Esophagus (tissue), 2 donors: ENCODE measurements at regions not wholly inside any gene's neighbourhood (a gene's known extent, or its start where the extent isn't known, plus 50 kb on each side); places are given as distances from the start of the nearest gene placed in this dataset.

Experiments used
- H3K27ac ChIP-seq, 2 donors: one replicate each; pipeline ENCODE4 v1.5.1; 2013; ENCODE audit warnings: low read depth in 2 of 2, mild to moderate bottlenecking in 2 of 2, inconsistent platforms in 1 of 2, low read length in 1 of 2, moderate library complexity in 1 of 2
- H3K27me3 ChIP-seq, 2 donors: one replicate each; pipeline ENCODE4 v1.6.1; 2013; ENCODE audit warnings: low read length in 2 of 2, control low read depth in 1 of 2, mild to moderate bottlenecking in 1 of 2; ENCODE audit not compliant: insufficient read depth in 2 of 2, control insufficient read depth in 1 of 2
- H3K36me3 ChIP-seq, 2 donors: one replicate each; pipeline ENCODE4 v1.6.1; 2013; ENCODE audit warnings: low read length in 1 of 2; ENCODE audit not compliant: control insufficient read depth in 2 of 2, insufficient read depth in 2 of 2
- H3K4me1 ChIP-seq, 2 donors: one replicate each; pipeline ENCODE4 v1.6.1; 2013; ENCODE audit warnings: low read length in 1 of 2; ENCODE audit not compliant: control insufficient read depth in 2 of 2, insufficient read depth in 2 of 2
- H3K4me3 ChIP-seq, 2 donors: one replicate each; pipeline ENCODE4 v1.5.1; 2013; ENCODE audit warnings: low read length in 2 of 2, mild to moderate bottlenecking in 2 of 2, low read depth in 1 of 2, moderate library complexity in 1 of 2
- H3K9me3 ChIP-seq, 2 donors: one replicate each; pipeline ENCODE4 v1.6.1; 2013; ENCODE audit warnings: mild to moderate bottlenecking in 2 of 2, low read depth in 1 of 2, low read length in 1 of 2, moderate library complexity in 1 of 2; ENCODE audit not compliant: control insufficient read depth in 2 of 2, insufficient read depth in 1 of 2
- WGBS, 2 donors: extraction: QIAGEN DNeasy Blood & Tissue Kit; methylation state at CpG; one replicate each; pipeline ENCODE4 v1.1.7; 2013; 5-methylcytosine and 5-hydroxymethylcytosine counted together
- donor health status: healthy with polysubstance abuse.
- donor health status: Bipolar disorder and iron deficiency.

DNA sequence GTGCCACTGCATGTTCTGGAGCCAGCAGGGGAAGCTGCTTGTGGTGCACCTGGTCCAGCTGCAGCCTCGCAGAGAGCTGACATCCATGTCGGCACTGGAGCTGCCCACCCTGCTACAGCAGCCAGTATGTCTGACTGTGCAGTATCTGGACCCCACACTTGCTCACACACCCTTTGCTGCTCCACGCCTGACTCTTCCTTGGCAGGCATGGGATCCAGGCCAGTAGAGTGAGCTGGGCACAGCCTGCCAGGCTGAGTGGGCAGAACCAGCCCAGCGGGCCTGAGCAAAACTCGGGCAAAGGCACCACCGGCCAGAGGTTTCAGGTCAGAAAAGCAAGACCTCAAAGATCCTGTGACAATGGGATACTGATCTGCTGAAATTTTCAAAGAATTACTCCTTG is 690.1 kb downstream of the STPG2 start:
- Histone ChIP-seq H3K4me3 (no peak overlapping the region), H3K27ac (no peak overlapping the region), H3K36me3 (no peaks in the 10 kb centered on the region), H3K4me1 (no peaks in the 10 kb centered on the region), H3K27me3 (no peaks in the 10 kb centered on the region), H3K9me3 (peaks cover 5 to 11% of the 10 kb centered on the region in 2 donors)
- 86 to 89% methylated on average over 6 of the region's 6 CpGs for WGBS, 2 donors

DNA sequence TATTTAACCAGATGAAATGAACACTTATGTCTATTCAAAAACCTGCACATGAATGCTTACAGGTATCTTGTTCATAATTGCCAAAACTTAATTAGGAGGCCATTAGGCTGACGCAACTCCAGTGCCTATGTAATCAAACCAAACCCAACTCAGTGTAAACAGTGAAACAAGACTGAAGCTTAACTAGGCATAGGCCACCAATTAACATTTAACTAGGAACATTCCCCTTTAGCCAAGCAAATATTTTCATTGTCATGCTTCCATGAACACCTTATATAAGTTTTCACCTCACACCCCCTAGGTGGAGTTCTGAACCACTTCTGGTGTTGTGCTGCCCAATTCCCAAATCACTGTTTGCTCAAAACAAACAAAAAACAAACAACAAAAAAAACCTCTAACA is 686.0 kb downstream of the STPG2 start:
- Histone ChIP-seq H3K9me3 (peaks cover 5 to 8% of the 10 kb centered on the region in 2 donors), H3K4me1 (no peaks in the 10 kb centered on the region)
- WGBS, 2 donors = 39 to 51% methylated on average over 1 of the region's 1 CpG

DNA sequence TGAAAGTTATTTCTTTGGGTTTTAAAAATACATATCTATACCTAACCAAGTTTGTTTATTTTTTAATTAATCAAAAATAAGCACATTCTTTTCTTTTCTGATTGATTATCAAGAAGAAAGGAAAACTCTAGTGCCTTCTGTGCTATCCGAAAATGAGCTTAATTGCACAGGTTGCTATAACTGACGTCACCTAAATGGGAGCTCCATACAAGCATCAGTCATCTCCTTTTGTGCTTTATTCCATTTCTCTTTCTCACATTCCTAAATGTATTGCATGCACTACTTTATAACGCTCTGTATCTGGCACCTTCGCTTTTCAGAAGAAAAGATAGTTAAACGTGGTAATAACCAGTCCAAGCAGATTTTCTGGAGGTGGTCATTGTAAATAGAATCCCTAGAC is 675.0 kb downstream of the STPG2 start:
- Histone ChIP-seq H3K4me3 (no peak overlapping the region), H3K4me1 (no peaks in the 10 kb centered on the region), H3K27ac (no peak overlapping the region), H3K36me3 (no peaks in the 10 kb centered on the region), H3K27me3 (no peaks in the 10 kb centered on the region), H3K9me3 (peaks cover 0 to 2% of the 10 kb centered on the region in 2 donors)
- 81 to 82% methylated on average over 5 of the region's 5 CpGs for WGBS, 2 donors

More for the DNA sequence above, 686.0 kb downstream of the STPG2 start:
- Histone ChIP-seq H3K4me3 (no peak overlapping the region), H3K36me3 (no peaks in the 10 kb centered on the region), H3K27me3 (no peaks in the 10 kb centered on the region), H3K27ac (no peak overlapping the region)

DNA sequence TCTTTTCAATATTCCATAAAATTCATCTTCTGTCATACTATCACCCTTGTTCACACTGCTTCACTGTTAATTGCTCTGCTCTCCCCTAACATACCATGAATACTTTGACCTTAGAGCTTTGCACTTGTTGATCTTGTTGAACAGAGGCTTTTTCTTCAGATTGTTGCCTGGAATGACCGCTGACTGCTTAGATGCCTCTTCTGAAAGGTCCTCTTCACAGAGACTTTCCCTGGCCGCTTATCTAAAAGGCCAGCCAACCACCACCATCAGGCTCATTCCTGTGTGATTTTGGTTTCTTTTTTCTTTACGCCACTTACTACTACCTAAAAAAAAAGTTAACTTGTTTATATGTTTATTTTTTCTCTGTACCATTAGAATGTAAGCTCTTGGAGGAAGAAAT is 667.7 kb downstream of the STPG2 start:
- Histone ChIP-seq H3K27me3 (no peaks in the 10 kb centered on the region), H3K9me3 (peaks cover 0 to 2% of the 10 kb centered on the region in 2 donors), H3K4me3 (no peak overlapping the region), H3K4me1 (no peaks in the 10 kb centered on the region), H3K36me3 (no peaks in the 10 kb centered on the region), H3K27ac (no peak overlapping the region)
- 67 to 86% methylated on average over 3 of the region's 3 CpGs for WGBS, 2 donors

DNA sequence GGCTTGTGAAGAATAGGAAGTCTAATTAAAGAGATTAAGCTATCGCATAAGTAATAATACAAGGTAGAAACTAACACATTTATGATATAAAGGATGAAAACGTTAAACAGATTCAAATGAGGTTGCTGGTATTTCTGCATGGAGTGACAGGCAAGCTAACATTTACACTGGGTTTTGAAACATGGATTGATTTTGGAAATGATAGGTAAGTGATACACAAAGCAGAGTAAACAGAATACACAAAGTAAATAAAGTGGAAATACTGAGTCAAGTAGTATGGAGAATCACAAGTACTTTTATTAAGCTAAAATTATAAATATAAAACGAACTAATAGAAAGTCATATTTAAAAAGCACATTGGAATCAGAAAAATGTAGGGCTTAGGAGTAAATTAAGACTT is 665.3 kb downstream of the STPG2 start:
- 78 to 79% methylated on average over 3 of the region's 3 CpGs for WGBS, 2 donors
- no peak overlapping the region for H3K27ac ChIP-seq

DNA sequence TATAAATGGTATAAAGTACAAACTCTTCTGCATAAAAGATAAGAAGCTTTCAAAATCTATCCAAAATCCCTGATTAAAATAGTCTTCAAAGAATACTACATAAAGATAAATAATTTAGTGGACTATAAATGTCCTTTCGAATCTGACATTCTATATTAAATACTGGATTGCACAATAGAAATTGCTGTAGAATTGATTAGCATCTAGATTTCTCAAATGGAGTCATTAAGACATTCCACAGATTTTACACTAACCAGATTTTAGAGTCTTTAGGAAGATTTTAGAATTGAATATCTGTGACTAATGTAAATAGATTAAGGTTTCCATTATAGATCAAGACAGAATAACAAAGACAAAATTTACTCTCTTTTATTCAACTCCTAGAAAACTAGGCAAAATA is 663.9 kb downstream of the STPG2 start:
- H3K9me3 ChIP-seq = no peaks in the 10 kb centered on the region
- H3K27ac ChIP-seq = no peak overlapping the region
- H3K4me3 ChIP-seq = no peak overlapping the region
- WGBS, 2 donors = 69 to 81% methylated on average over 1 of the region's 1 CpG
- H3K4me1 ChIP-seq = no peaks in the 10 kb centered on the region
- no peaks in the 10 kb centered on the region for H3K27me3 ChIP-seq
- H3K36me3 ChIP-seq = no peaks in the 10 kb centered on the region

More for the DNA sequence above, 665.3 kb downstream of the STPG2 start:
- H3K4me3 ChIP-seq = no peak overlapping the region
- H3K9me3 ChIP-seq = no peaks in the 10 kb centered on the region
- no peaks in the 10 kb centered on the region for H3K36me3 ChIP-seq
- no peaks in the 10 kb centered on the region for H3K27me3 ChIP-seq
- no peaks in the 10 kb centered on the region for H3K4me1 ChIP-seq

DNA sequence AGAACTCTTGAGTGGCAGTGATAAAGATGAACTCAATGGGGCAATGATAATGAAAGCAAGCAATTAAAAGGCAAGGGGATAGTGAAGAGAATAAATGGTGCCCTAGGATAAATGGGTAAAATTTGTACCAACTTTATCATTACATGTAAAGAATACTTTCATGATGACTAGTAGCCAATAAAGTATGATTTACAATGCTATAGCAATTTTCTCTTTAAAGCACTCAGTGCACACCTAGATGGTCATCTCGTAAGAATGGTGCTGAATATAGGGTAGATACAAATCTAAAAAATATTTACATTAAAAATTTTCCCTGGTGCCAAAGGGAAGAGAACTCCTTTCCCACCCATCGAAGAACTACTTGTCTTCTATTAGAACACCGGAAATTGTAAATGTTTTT is 651.4 kb downstream of the STPG2 start:
- WGBS, 2 donors = 81% methylated on average over 3 of the region's 3 CpGs
- no peaks in the 10 kb centered on the region for H3K9me3 ChIP-seq
- no peak overlapping the region for H3K4me3 ChIP-seq
- no peaks in the 10 kb centered on the region for H3K36me3 ChIP-seq
- no peak overlapping the region for H3K27ac ChIP-seq
- H3K27me3 ChIP-seq = no peaks in the 10 kb centered on the region
- H3K4me1 ChIP-seq = no peaks in the 10 kb centered on the region

DNA sequence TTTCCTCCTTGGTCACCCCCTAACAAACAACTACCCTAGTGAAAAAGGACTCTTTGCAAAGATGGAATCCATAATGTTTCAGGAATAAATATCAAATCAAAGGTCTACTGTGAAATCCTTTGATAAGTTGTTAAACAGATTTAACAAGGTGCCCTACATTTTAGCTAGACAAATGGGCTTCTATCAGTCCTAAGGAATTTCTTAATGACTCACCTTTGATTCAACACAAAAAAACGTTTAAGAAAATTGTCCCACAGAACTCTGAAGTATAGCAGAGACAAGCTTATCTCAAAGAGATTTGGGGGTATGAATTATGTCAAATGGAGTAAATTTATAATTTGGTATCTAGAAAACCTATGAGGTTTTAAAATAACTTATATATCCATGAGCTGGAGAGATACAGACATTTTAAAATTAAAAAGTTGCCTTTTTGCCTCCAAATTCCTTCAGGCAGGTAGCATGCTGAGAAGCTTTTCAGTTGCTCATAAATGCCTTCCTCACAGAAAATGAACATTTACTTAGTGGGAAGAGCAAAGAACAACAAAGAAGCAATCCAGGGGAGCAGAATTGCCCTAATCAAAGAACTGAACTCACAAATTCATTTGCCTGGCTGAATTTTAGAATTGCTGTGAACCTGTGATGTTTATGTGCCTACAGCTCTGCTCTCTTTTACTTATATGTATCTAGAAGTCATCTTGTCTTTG is 649.3 kb downstream of the STPG2 start:
- Histone ChIP-seq H3K27ac (no peak overlapping the region), H3K4me3 (no peak overlapping the region), H3K36me3 (no peaks in the 10 kb centered on the region), H3K9me3 (no peaks in the 10 kb centered on the region), H3K4me1 (no peaks in the 10 kb centered on the region), H3K27me3 (no peaks in the 10 kb centered on the region)
- WGBS, 2 donors = 19 to 25% methylated on average over 1 of the region's 1 CpG

DNA sequence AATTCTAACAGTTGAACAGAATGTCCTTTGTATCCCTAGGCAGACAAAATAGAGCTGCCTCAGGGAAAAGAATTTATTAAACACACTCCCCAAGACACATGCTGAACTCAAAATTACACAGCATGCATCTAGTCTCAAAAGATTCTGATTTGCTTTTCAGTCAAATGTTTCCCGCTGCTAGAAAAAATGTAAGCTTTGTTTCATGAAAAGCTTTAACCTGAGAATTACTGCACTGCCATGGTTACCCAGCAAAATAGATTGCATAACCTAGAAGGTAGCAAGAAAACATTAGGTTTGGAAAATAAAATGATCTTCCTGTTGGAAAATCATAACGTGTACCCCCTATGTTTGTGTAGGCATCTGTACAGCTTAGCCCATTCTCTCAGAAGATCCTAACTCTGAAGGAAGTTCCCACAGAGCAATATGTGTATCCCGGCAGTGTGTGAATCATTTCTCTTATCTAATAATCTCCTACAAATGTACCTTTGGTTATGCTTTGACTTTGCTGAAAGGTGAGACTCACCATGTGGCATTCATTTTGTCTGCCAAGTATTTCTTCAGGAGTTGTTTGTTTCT is 646.9 kb downstream of the STPG2 start:
- Histone ChIP-seq H3K27ac (no peak overlapping the region), H3K27me3 (no peaks in the 10 kb centered on the region), H3K9me3 (no peaks in the 10 kb centered on the region), H3K36me3 (no peaks in the 10 kb centered on the region), H3K4me1 (no peaks in the 10 kb centered on the region), H3K4me3 (no peak overlapping the region)
- 31 to 35% methylated on average over 3 of the region's 3 CpGs for WGBS, 2 donors

DNA sequence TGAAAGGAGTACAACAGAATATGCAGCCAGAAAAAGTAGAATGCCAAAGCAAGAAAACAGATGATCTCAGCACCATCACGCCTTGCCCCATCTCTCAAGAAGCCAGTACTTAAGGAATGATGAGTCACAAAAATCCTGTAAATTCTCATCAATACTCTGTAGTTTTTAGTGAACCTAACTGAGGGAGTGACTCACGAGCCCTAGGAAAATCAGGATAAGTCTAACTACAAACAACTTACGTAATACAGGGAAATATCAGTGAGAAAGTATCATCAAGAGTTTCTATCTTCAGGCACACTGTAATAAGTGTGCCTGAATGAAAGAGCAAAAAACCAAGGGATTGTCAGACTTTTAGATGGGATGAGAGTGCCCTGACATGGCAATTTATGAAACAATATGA is 644.4 kb downstream of the STPG2 start:
- H3K4me3 ChIP-seq = no peak overlapping the region
- no peaks in the 10 kb centered on the region for H3K27me3 ChIP-seq
- H3K27ac ChIP-seq = no peak overlapping the region
- WGBS, 2 donors = 63 to 70% methylated on average over 3 of the region's 3 CpGs
- H3K9me3 ChIP-seq = no peaks in the 10 kb centered on the region
- H3K36me3 ChIP-seq = no peaks in the 10 kb centered on the region
- H3K4me1 ChIP-seq = no peaks in the 10 kb centered on the region
